GM12878 (cell line): ENCODE measurements at regions not wholly inside any gene's neighbourhood (a gene's known extent, or its start where the extent isn't known, plus 50 kb on each side); places are given as distances from the start of the nearest gene placed in this dataset.
"Not testable (repeated sequence)": the region's sequence is repeated elsewhere in the genome, so short reads cannot be mapped to it uniquely, and the experiment has no call there.

Experiments
- ATAC-seq: fragments of 200-7000 bp; cut with Tn5 transposase; 3 replicates; pipeline ENCODE4 v1.9.1; 2020; ENCODE audit warnings: mild to moderate bottlenecking, moderate library complexity
- BruUV-seq: library from RNA; stranded (reverse); fragments of 400-500 nt; replicated peaks from 2 replicates; lab custom pipeline; 2021; lab: Mats Ljungman, UMichigan
- CTCF ChIA-PET: fragments of 300-600 bp; sonication (Branson Sonifier 250); formaldehyde crosslinking; extraction: SDS; loops from one replicate; lab custom pipeline; 2021; ENCODE audit warnings: inconsistent platforms; lab: Yijun Ruan, JAX
- POLR2A ChIA-PET: fragments of 350-600 bp; formaldehyde crosslinking; extraction: SDS; loops from one replicate; lab custom pipeline; 2021; ENCODE audit warnings: inconsistent platforms; lab: Charles Lee
- RAD21 ChIA-PET: fragments of 300-600 bp; sonication (Branson Sonifier 250); formaldehyde crosslinking; loops from one replicate; lab custom pipeline; 2023; ENCODE audit warnings: antibody characterized with exemption; ENCODE audit not compliant: unreplicated experiment; lab: Charles Lee
- SMC1A ChIA-PET: fragments of 300-600 bp; sonication (Branson Sonifier 250); formaldehyde crosslinking; loops from one replicate; lab custom pipeline; 2023; ENCODE audit not compliant: unreplicated experiment, uncharacterized antibody; lab: Charles Lee
- DNase-seq: peaks from one replicate; pipeline ENCODE4 v3.0.0-alpha.2; 2011; ENCODE audit warnings: low read depth, low spot score
- FAIRE-seq: peaks from 3 replicates; lab custom pipeline; 2011; peaks lifted over from hg19 to GRCh38; lab: Jason Lieb, UNC
- H2AFZ ChIP-seq: 2 replicates; pipeline ENCODE4 v1.6.0; 2011; ENCODE audit warnings: low read depth, low read length, control low read depth; ENCODE audit not compliant: control insufficient read depth
- H3K27ac ChIP-seq: 2 replicates; pipeline ENCODE4 v1.5.1; 2011; ENCODE audit warnings: control low read depth; ENCODE audit not compliant: control insufficient read depth, insufficient read depth
- H3K27me3 ChIP-seq, 2 experiments: replicated peaks in 1 of 2; 2 replicates each; pipeline versions ENCODE4 v1.6.0 to v1.6.1; 2011; ENCODE audit warnings: low read length in 1 of 2; ENCODE audit not compliant: control insufficient read depth in 2 of 2, insufficient read depth in 2 of 2
- H3K36me3 ChIP-seq, 2 experiments: 2 replicates each; pipeline ENCODE4 v1.5.1; 2011; ENCODE audit warnings: low read length in 1 of 2; ENCODE audit not compliant: control insufficient read depth in 2 of 2, insufficient read depth in 2 of 2
- H3K4me1 ChIP-seq: 2 replicates; pipeline ENCODE4 v1.6.1; 2011; ENCODE audit warnings: mild to moderate bottlenecking, low read length, moderate library complexity, mixed read lengths; ENCODE audit not compliant: control insufficient read depth, insufficient read depth
- H3K4me2 ChIP-seq: 2 replicates; pipeline ENCODE4 v1.6.0; 2011; ENCODE audit warnings: control low read depth; ENCODE audit not compliant: control insufficient read depth, insufficient read depth
- H3K4me3 ChIP-seq: fragments of 200-600 bp; sonication (generic); 2 replicates; pipeline ENCODE4 v1.5.1; 2016
- H3K79me2 ChIP-seq: 2 replicates; pipeline ENCODE4 v1.6.0; 2011; ENCODE audit warnings: low read length; ENCODE audit not compliant: control insufficient read depth, insufficient read depth
- H3K9ac ChIP-seq: 2 replicates; pipeline ENCODE4 v1.8.0; 2011; ENCODE audit warnings: low read length, control low read depth, mixed read lengths; ENCODE audit not compliant: control insufficient read depth, insufficient read depth
- H3K9me3 ChIP-seq: replicated peaks from 3 replicates; pipeline ENCODE4 v1.5.1; 2011; ENCODE audit warnings: mild to moderate bottlenecking, low read length; ENCODE audit not compliant: control insufficient read depth, insufficient read depth
- H4K20me1 ChIP-seq: 2 replicates; pipeline ENCODE4 v1.6.0; 2011; ENCODE audit not compliant: control insufficient read depth, insufficient read depth
- BCL3 ChIP-seq: IDR thresholded peaks from 2 replicates; pipeline ENCODE4 v1.6.1; 2011; ENCODE audit warnings: borderline replicate concordance, low read depth, mild to moderate bottlenecking, moderate library complexity, low read length; ENCODE audit not compliant: insufficient read depth, poor library complexity, severe bottlenecking
- MYC ChIP-seq: IDR thresholded peaks from 2 replicates; pipeline ENCODE4 v1.6.1; 2011; ENCODE audit warnings: mild to moderate bottlenecking, low read length, moderate library complexity, inconsistent platforms; ENCODE audit not compliant: insufficient read depth, insufficient replicate concordance, insufficient read length, severe bottlenecking
- REST ChIP-seq: IDR thresholded peaks from 2 replicates; pipeline ENCODE4 v1.6.1; 2012; ENCODE audit warnings: mild to moderate bottlenecking, low read depth, low read length
- WGBS: methylation state at CpG from one replicate; pipeline ENCODE4 v1.1.6; 2016; ENCODE audit warnings: low lambda C conversion rate; ENCODE audit not compliant: insufficient replicate concordance, insufficient coverage; ENCODE audit errors: missing lambda C conversion rate; 5-methylcytosine and 5-hydroxymethylcytosine counted together
- in situ Hi-C: fragments of 300-500 bp; cut with MboI; formaldehyde crosslinking; loops from 9 replicates; pipeline ENCODE4 v1.14.3; 2018; ENCODE audit warnings: mixed read lengths
- intact Hi-C: fragments of 100-400 bp; cut with micrococcal nuclease; formaldehyde crosslinking; loops from one replicate; pipeline ENCODE4 v1.14.2; 2022; ENCODE audit not compliant: unreplicated experiment

- Histone ChIP-seq H3K9me3 (no peaks in the 10 kb centered on the region), H2AFZ (no peak overlapping the region), H3K27me3 (no peaks in the 10 kb centered on the region), H3K4me3 (no peak overlapping the region), H3K27ac (no peak overlapping the region), H4K20me1 (no peaks in the 10 kb centered on the region), H3K36me3 (no peaks in the 10 kb centered on the region), H3K9ac (no peak overlapping the region), H3K79me2 (no peaks in the 10 kb centered on the region), H3K4me1 (no peaks in the 10 kb centered on the region), H3K4me2 (no peak overlapping the region)
- no peak for ATAC-seq
- ChIA-PET CTCF (no interaction called here), SMC1A (no interaction called here), POLR2A (no interaction called here), RAD21 (no interaction called here)
- BruUV-seq, result no TSS peak
- no peak for TF ChIP-seq BCL3
- TF ChIP-seq MYC, result no peak
- TF ChIP-seq REST, result no peak
- WGBS, result 86% methylated on average over 1 of the region's 1 CpG
- no peak for FAIRE-seq
- intact Hi-C loops (no loop called here), in situ Hi-C loops (no loop called here)
- no peak for DNase-seq
Observed at GRCh38 chr2:160621748-160622147, 128.1 kb upstream of the RBMS1 start.

DNA sequence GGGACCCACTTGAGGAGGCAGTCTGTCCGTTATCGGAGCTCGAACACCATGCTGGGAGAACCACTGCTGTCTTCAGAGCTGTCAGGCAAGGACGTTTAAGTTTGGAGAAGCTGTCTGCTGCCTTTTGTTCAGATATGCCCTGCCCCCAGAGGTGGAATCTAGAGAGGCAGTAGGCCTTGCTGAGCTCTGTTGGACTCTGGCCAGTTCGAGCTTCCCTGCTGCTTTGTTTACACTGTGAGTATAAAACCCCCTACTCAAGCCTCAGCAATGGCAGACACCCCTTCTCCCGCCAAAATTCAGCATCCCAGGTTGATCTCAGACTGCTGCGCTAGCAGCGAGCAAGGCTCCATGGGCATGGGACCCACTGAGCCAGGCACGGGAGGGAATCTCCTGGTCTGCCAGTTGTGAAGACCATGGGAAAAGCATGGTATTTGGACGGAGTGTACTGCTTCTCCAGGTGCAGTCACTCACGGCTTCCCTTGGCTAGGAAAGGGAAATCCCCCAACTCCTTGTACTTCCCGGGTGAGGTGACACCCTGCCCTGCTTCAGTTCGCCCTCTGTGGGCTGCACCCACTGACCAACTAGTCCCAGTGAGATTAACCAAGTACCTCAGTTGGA lies 134.5 kb upstream of the RBMS1 start:
- POLR2A ChIA-PET, H3K4me2 ChIP-seq, RAD21 ChIA-PET, H3K4me1 ChIP-seq, H2AFZ ChIP-seq, H3K27ac ChIP-seq, H3K4me3 ChIP-seq, H3K9ac ChIP-seq, H3K79me2 ChIP-seq, in situ Hi-C loops, ATAC-seq, SMC1A ChIA-PET, intact Hi-C loops, H3K27me3 ChIP-seq, FAIRE-seq, H3K36me3 ChIP-seq, DNase-seq, H4K20me1 ChIP-seq, BruUV-seq, H3K9me3 ChIP-seq: not testable (repeated sequence)
- WGBS, result 32% methylated on average over 13 of the region's 13 CpGs
- CTCF ChIA-PET, result interaction anchor here (0.9 kb wide), 1 partner anchor 367 kb away, joined by 3 read pairs; no protein-coding TSS in a partner anchor
